DOHH2 (cell line): ENCODE measurements at regions not wholly inside any gene's neighbourhood (a gene's known extent, or its start where the extent isn't known, plus 50 kb on each side); places are given as distances from the start of the nearest gene placed in this dataset.

ENCODE experiments used
- EZH2phosphoT487 ChIP-seq: fragments of 200-600 bp; sonication (generic); IDR thresholded peaks from 2 replicates; pipeline ENCODE4 v1.6.1; 2017; ENCODE audit warnings: borderline replicate concordance, mild to moderate bottlenecking, antibody characterized with exemption, low read length, moderate library complexity, mixed read lengths
- TF ChIP-seq, protein P1 (sequence below): fragments of 200-600 bp; sonication (generic); IDR thresholded peaks from one replicate; pipeline ENCODE4 v1.5.1; 2014; ENCODE audit warnings: antibody characterized with exemption, mild to moderate bottlenecking, low read depth, low read length; ENCODE audit not compliant: poor library complexity, severe bottlenecking

DNA sequence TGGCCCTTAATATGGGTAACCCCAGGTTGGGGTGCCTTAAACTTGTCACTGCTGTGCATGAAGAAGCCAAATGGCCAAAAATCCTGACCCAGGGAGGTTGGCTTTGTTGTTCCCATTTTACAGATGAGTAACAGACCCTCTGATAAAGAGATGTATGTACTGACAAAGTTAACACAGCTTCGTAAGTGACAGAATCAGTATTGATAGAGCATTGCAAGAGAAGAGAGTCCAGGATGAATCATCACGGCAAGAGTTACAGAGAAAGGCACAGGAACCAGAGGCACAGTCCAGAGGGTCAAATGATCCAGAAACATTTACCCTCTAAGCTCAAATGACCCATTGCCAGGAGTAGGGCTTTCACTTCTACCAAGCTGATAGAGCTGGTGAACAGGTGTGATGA is 103.8 kb upstream of the SMC2 start:
- TF ChIP-seq, protein P1, sequence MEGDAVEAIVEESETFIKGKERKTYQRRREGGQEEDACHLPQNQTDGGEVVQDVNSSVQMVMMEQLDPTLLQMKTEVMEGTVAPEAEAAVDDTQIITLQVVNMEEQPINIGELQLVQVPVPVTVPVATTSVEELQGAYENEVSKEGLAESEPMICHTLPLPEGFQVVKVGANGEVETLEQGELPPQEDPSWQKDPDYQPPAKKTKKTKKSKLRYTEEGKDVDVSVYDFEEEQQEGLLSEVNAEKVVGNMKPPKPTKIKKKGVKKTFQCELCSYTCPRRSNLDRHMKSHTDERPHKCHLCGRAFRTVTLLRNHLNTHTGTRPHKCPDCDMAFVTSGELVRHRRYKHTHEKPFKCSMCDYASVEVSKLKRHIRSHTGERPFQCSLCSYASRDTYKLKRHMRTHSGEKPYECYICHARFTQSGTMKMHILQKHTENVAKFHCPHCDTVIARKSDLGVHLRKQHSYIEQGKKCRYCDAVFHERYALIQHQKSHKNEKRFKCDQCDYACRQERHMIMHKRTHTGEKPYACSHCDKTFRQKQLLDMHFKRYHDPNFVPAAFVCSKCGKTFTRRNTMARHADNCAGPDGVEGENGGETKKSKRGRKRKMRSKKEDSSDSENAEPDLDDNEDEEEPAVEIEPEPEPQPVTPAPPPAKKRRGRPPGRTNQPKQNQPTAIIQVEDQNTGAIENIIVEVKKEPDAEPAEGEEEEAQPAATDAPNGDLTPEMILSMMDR = no peak
- no peak for TF ChIP-seq EZH2phosphoT487
